Mesendoderm (in vitro differentiated cells): ENCODE measurements at regions not wholly inside any gene's neighbourhood (a gene's known extent, or its start where the extent isn't known, plus 50 kb on each side); places are given as distances from the start of the nearest gene placed in this dataset.
A peak's percentile ranks its signal among the peaks of the same experiment; 100 is the strongest.
"Not testable (repeated sequence)": the region's sequence is repeated elsewhere in the genome, so short reads cannot be mapped to it uniquely, and the experiment has no call there.

Experiments
- DNase-seq: peaks from one replicate; pipeline ENCODE4 v3.0.0; 2013
- H2AK5ac ChIP-seq: 2 replicates; pipeline ENCODE4 v1.6.1; 2013; ENCODE audit warnings: low read length, inconsistent platforms
- H2BK120ac ChIP-seq: 2 replicates; pipeline ENCODE4 v1.6.1; 2013; ENCODE audit warnings: low read depth, mild to moderate bottlenecking, low read length, moderate library complexity, mixed read lengths
- H2BK15ac ChIP-seq: replicated peaks from 2 replicates; pipeline ENCODE4 v1.6.1; 2013; ENCODE audit warnings: low read depth, mild to moderate bottlenecking, moderate library complexity
- H2BK5ac ChIP-seq: 2 replicates; pipeline ENCODE4 v1.6.1; 2013; ENCODE audit warnings: low read length, inconsistent platforms
- H3K18ac ChIP-seq: 2 replicates; pipeline ENCODE4 v1.6.1; 2013; ENCODE audit warnings: mild to moderate bottlenecking, low read length, mixed read lengths
- H3K23ac ChIP-seq: one replicate; pipeline ENCODE4 v1.6.1; 2013; ENCODE audit warnings: low read length
- H3K27ac ChIP-seq: 2 replicates; pipeline ENCODE4 v1.5.1; 2013; ENCODE audit warnings: low read depth, mild to moderate bottlenecking, inconsistent platforms, low read length, moderate library complexity
- H3K27me3 ChIP-seq: 2 replicates; pipeline ENCODE4 v1.6.1; 2013; ENCODE audit warnings: low read length, control low read depth, mild to moderate bottlenecking, inconsistent platforms; ENCODE audit not compliant: insufficient read depth, poor library complexity
- H3K36me3 ChIP-seq: 2 replicates; pipeline ENCODE4 v1.6.1; 2013; ENCODE audit warnings: low read length, inconsistent platforms; ENCODE audit not compliant: control insufficient read depth, insufficient read depth
- H3K4ac ChIP-seq: one replicate; pipeline ENCODE4 v1.6.1; 2013; ENCODE audit warnings: low read depth, mild to moderate bottlenecking, low read length, moderate library complexity
- H3K4me1 ChIP-seq: 2 replicates; pipeline ENCODE4 v1.6.1; 2013; ENCODE audit warnings: low read depth, low read length, inconsistent platforms; ENCODE audit not compliant: control insufficient read depth
- H3K4me2 ChIP-seq: 2 replicates; pipeline ENCODE4 v1.6.1; 2013; ENCODE audit warnings: low read length
- H3K4me3 ChIP-seq: 2 replicates; pipeline ENCODE4 v1.5.1; 2013; ENCODE audit warnings: mild to moderate bottlenecking, low read length
- H3K56ac ChIP-seq: one replicate; pipeline ENCODE4 v1.6.1; 2013; ENCODE audit warnings: low read length
- H3K79me1 ChIP-seq: 2 replicates; pipeline ENCODE4 v1.6.1; 2013; ENCODE audit warnings: low read length, inconsistent platforms
- H3K79me2 ChIP-seq: 2 replicates; pipeline ENCODE4 v1.6.1; 2013; ENCODE audit warnings: mild to moderate bottlenecking, low read length; ENCODE audit not compliant: control insufficient read depth, insufficient read depth
- H3K9ac ChIP-seq: 2 replicates; pipeline ENCODE4 v1.6.1; 2013; ENCODE audit warnings: low read length, inconsistent platforms
- H4K5ac ChIP-seq: one replicate; pipeline ENCODE4 v1.6.1; 2013; ENCODE audit warnings: low read length
- H4K8ac ChIP-seq: one replicate; pipeline ENCODE4 v1.6.1; 2013; ENCODE audit warnings: low read depth, mild to moderate bottlenecking, control low read depth, low read length, moderate library complexity
- WGBS: extraction: QIAGEN DNeasy Blood & Tissue Kit; methylation state at CpG from one replicate; pipeline ENCODE4 v1.1.7; 2013; ENCODE audit warnings: low lambda C conversion rate, missing lambda C conversion rate; ENCODE audit not compliant: insufficient coverage; ENCODE audit errors: extremely low coverage; 5-methylcytosine and 5-hydroxymethylcytosine counted together

GRCh38 chr13:56187331-56187730 lies 953.4 kb upstream of the PRR20A start:
- Histone ChIP-seq H3K18ac (no peak overlapping the region), H3K4ac (no peak overlapping the region), H3K79me2 (no peaks in the 10 kb centered on the region), H3K9ac (no peak overlapping the region), H2BK15ac (no peak overlapping the region), H2AK5ac (no peak overlapping the region), H2BK5ac (no peak overlapping the region), H3K4me3 (no peak overlapping the region), H3K27me3 (no peaks in the 10 kb centered on the region), H3K23ac (no peak overlapping the region), H3K79me1 (no peaks in the 10 kb centered on the region), H2BK120ac (no peak overlapping the region), H3K4me1 (no peaks in the 10 kb centered on the region), H4K8ac (no peak overlapping the region), H3K4me2 (no peak overlapping the region), H3K36me3 (no peaks in the 10 kb centered on the region), H3K56ac (no peak overlapping the region), H4K5ac (no peak overlapping the region), H3K27ac (no peak overlapping the region)
- no CpG with 5 or more reads among the region's 15 CpGs for WGBS
- no peak for DNase-seq

- not testable (repeated sequence) for H2BK15ac ChIP-seq, H3K4me3 ChIP-seq, H3K36me3 ChIP-seq, H3K23ac ChIP-seq, H3K4ac ChIP-seq, H3K79me2 ChIP-seq, H3K56ac ChIP-seq, H2AK5ac ChIP-seq, H3K4me2 ChIP-seq, H2BK120ac ChIP-seq, H4K8ac ChIP-seq, H4K5ac ChIP-seq, H3K27ac ChIP-seq, H3K18ac ChIP-seq, H3K79me1 ChIP-seq, H3K27me3 ChIP-seq, H3K4me1 ChIP-seq, H2BK5ac ChIP-seq, H3K9ac ChIP-seq, DNase-seq
- no CpG with 5 or more reads among the region's 6 CpGs for WGBS
These were observed 952.1 kb upstream of the PRR20A start for GRCh38 chr13:56188582-56188981.

GRCh38 chr13:56189439-56189838 lies 951.3 kb upstream of the PRR20A start:
- no peak overlapping the region for H4K5ac ChIP-seq
- no peak overlapping the region for H3K56ac ChIP-seq
- no peaks in the 10 kb centered on the region for H3K79me2 ChIP-seq
- no CpG with 5 or more reads among the region's 1 CpG for WGBS
- H3K36me3 ChIP-seq: no peaks in the 10 kb centered on the region
- H3K4me1 ChIP-seq: no peaks in the 10 kb centered on the region
- no peak overlapping the region for H3K4me3 ChIP-seq
- no peaks in the 10 kb centered on the region for H3K79me1 ChIP-seq
- no peak overlapping the region for H3K27ac ChIP-seq
- no peak overlapping the region for H3K23ac ChIP-seq
- H3K4me2 ChIP-seq: no peak overlapping the region
- H3K4ac ChIP-seq: no peak overlapping the region
- no peak overlapping the region for H2BK5ac ChIP-seq
- no peak overlapping the region for H2AK5ac ChIP-seq
- no peak overlapping the region for H2BK120ac ChIP-seq
- H3K18ac ChIP-seq: no peak overlapping the region
- DNase-seq: peak; percentile 17
- no peak overlapping the region for H2BK15ac ChIP-seq
- no peak overlapping the region for H4K8ac ChIP-seq
- H3K9ac ChIP-seq: no peak overlapping the region
- H3K27me3 ChIP-seq: no peaks in the 10 kb centered on the region

DNA sequence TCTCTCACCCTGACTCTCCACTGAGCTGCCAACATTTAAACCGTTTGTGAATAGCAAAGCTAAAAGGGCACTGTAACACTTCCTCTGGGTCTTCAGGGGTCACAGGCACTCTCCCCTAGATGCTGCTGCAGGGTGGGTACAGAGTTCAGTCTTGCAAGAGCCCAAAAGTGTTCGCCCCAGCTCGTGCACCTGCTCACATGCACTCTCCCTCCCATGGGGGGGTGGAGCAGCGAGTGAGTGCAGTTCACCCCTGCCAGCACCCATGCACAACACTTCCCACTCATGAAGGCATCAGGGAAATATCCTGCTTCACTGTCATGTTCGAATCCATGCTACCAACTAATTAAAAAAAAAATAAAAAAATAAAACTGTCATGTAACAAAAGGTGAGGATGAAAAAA lies 950.7 kb upstream of the PRR20A start:
- no peak overlapping the region for H2BK5ac ChIP-seq
- whole genome bisulfite sequencing: no CpG with 5 or more reads among the region's 5 CpGs
- H2BK120ac ChIP-seq: no peak overlapping the region
- H3K4me3 ChIP-seq: no peak overlapping the region
- H3K4me2 ChIP-seq: no peak overlapping the region
- no peak overlapping the region for H3K27ac ChIP-seq
- no peak for DNase-seq
- no peaks in the 10 kb centered on the region for H3K27me3 ChIP-seq
- H3K4me1 ChIP-seq: no peaks in the 10 kb centered on the region
- H3K9ac ChIP-seq: no peak overlapping the region
- no peaks in the 10 kb centered on the region for H3K79me1 ChIP-seq
- no peak overlapping the region for H3K4ac ChIP-seq
- H3K18ac ChIP-seq: no peak overlapping the region
- no peak overlapping the region for H3K23ac ChIP-seq
- no peak overlapping the region for H4K8ac ChIP-seq
- no peak overlapping the region for H3K56ac ChIP-seq
- H2BK15ac ChIP-seq: no peak overlapping the region
- H3K36me3 ChIP-seq: no peaks in the 10 kb centered on the region
- no peaks in the 10 kb centered on the region for H3K79me2 ChIP-seq
- no peak overlapping the region for H2AK5ac ChIP-seq
- H4K5ac ChIP-seq: no peak overlapping the region

DNA sequence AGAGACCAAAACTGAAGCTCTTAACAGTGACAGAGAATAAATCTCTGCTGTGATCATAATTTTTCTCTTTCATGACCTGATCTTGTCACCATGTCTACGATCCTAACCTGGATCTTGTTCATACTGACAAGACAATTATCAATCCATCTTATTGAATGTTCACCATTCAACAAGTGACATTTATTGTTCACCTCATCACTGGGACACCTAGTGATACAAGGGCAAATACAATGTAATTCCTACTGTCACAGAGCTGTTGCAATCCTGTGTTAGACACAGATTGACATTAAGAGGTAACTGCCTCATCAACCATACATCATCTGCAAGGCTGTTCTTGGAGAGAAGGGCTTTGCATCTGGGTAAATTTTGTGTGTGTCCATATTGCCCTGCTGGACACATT lies 942.4 kb upstream of the PRR20A start:
- no peak overlapping the region for H2BK15ac ChIP-seq
- no peaks in the 10 kb centered on the region for H3K27me3 ChIP-seq
- DNase-seq: no peak
- no peak overlapping the region for H2AK5ac ChIP-seq
- no peak overlapping the region for H3K23ac ChIP-seq
- no peak overlapping the region for H2BK5ac ChIP-seq
- H3K18ac ChIP-seq: no peak overlapping the region
- no peak overlapping the region for H4K8ac ChIP-seq
- no peak overlapping the region for H4K5ac ChIP-seq
- H3K79me1 ChIP-seq: no peaks in the 10 kb centered on the region
- no peak overlapping the region for H2BK120ac ChIP-seq
- H3K79me2 ChIP-seq: no peaks in the 10 kb centered on the region
- H3K56ac ChIP-seq: no peak overlapping the region
- H3K4me1 ChIP-seq: no peaks in the 10 kb centered on the region
- H3K4ac ChIP-seq: no peak overlapping the region
- H3K9ac ChIP-seq: no peak overlapping the region
- H3K4me2 ChIP-seq: no peak overlapping the region
- no peaks in the 10 kb centered on the region for H3K36me3 ChIP-seq
- WGBS: no CpG with 5 or more reads among the region's 1 CpG
- no peak overlapping the region for H3K27ac ChIP-seq
- H3K4me3 ChIP-seq: no peak overlapping the region

DNA sequence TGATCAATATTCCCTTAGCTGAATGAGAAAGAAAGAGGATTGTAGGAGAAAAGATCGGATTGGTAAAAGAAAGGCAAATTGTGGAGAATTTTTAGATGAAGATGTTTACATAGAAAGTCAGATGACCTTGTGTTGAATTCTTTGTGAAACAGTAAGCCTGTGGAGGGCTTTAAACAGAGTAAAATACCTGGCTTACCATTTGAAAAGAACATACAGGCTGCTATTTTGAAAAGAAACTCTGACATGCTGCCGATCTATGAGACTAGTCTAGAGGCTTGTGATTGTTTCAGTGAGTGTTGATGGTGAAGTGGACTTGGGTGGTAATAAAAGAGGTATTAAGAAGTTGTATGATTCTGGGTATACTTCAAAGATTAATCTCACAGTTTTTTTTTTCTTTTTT lies 938.9 kb upstream of the PRR20A start:
- H3K27ac ChIP-seq: no peak overlapping the region
- no peak overlapping the region for H4K8ac ChIP-seq
- no peak for DNase-seq
- 100% methylated on average over 1 of the region's 2 CpGs for WGBS
- H3K4me3 ChIP-seq: no peak overlapping the region
- H4K5ac ChIP-seq: no peak overlapping the region
- no peak overlapping the region for H3K9ac ChIP-seq
- no peak overlapping the region for H2BK120ac ChIP-seq
- H2AK5ac ChIP-seq: no peak overlapping the region
- no peak overlapping the region for H3K23ac ChIP-seq
- H3K4me2 ChIP-seq: no peak overlapping the region
- no peaks in the 10 kb centered on the region for H3K79me2 ChIP-seq
- no peak overlapping the region for H3K4ac ChIP-seq
- H3K56ac ChIP-seq: no peak overlapping the region
- H3K79me1 ChIP-seq: no peaks in the 10 kb centered on the region
- H3K18ac ChIP-seq: no peak overlapping the region
- no peak overlapping the region for H2BK15ac ChIP-seq
- no peaks in the 10 kb centered on the region for H3K27me3 ChIP-seq
- H3K4me1 ChIP-seq: no peaks in the 10 kb centered on the region
- no peak overlapping the region for H2BK5ac ChIP-seq
- H3K36me3 ChIP-seq: no peaks in the 10 kb centered on the region
